ENCODE measurements at regions not wholly inside any gene's neighbourhood (a gene's known extent, or its start where the extent isn't known, plus 50 kb on each side); places are given as distances from the start of the nearest gene placed in this dataset.

GRCh38 chr14:40987481-40987880 is 619.2 kb upstream of the LRFN5 start:
- no peak overlapping the region for H3K27ac ChIP-seq (ENCODE audit: low read depth, low read length)
- H4K91ac ChIP-seq (ENCODE audit: low read depth, low read length), result no peak overlapping the region
- no peaks in the 10 kb centered on the region for H3K4me1 ChIP-seq (ENCODE audit: control insufficient read depth in 1 of 2, insufficient read depth in 2 of 2, low read length in 2 of 2)
- H3K14ac ChIP-seq (ENCODE audit: low read length), result no peak overlapping the region
- no peak overlapping the region for H2BK12ac ChIP-seq (ENCODE audit: low read length)
- no peak overlapping the region for H2BK120ac ChIP-seq (ENCODE audit: insufficient read depth, low read length, poor library complexity)
- no peaks in the 10 kb centered on the region for H3K27me3 ChIP-seq (ENCODE audit: insufficient read depth, low read length)
- H3K4me2 ChIP-seq (ENCODE audit: low read length), result no peak overlapping the region
- no CpG with 5 or more reads among the region's 3 CpGs for WGBS (ENCODE audit: extremely low coverage, insufficient coverage, insufficient read length)
- H3K23ac ChIP-seq (ENCODE audit: low read length), result no peak overlapping the region
- H3K79me1 ChIP-seq (ENCODE audit: low read length), result no peaks in the 10 kb centered on the region
- H3K9ac ChIP-seq (ENCODE audit: low read length), result no peak overlapping the region
- H3K36me3 ChIP-seq (ENCODE audit: control insufficient read depth in 1 of 2, insufficient read depth in 2 of 2, low read length in 2 of 2), result no peaks in the 10 kb centered on the region
- H3K9me3 ChIP-seq (ENCODE audit: insufficient read depth, low read depth, low read length), result no peaks in the 10 kb centered on the region
- H4K12ac ChIP-seq (ENCODE audit: low read depth, low read length), result no peak overlapping the region
- no peaks in the 10 kb centered on the region for H3K79me2 ChIP-seq (ENCODE audit: control insufficient read depth, insufficient read depth, low read length, poor library complexity)
- no peak for DNase-seq
- H2AFZ ChIP-seq (ENCODE audit: insufficient read depth, low read length, poor library complexity), result no peak overlapping the region
- no peak overlapping the region for H3K4me3 ChIP-seq (ENCODE audit: low read depth, low read length)
- H2BK5ac ChIP-seq (ENCODE audit: low read depth, low read length, poor library complexity), result no peak overlapping the region
- no peak overlapping the region for H2AK5ac ChIP-seq (ENCODE audit: low read length)
- no peak overlapping the region for H3K4ac ChIP-seq (ENCODE audit: low read depth, low read length)
- H4K8ac ChIP-seq (ENCODE audit: low read depth, low read length), result no peak overlapping the region
- H3K18ac ChIP-seq (ENCODE audit: low read length), result no peak overlapping the region

- Histone ChIP-seq H3K27ac (ENCODE audit: low read depth, low read length) (no peak overlapping the region), H3K4ac (ENCODE audit: low read depth, low read length) (no peak overlapping the region), H4K91ac (ENCODE audit: low read depth, low read length) (no peak overlapping the region), H3K36me3 (ENCODE audit: control insufficient read depth in 1 of 2, insufficient read depth in 2 of 2, low read length in 2 of 2) (no peaks in the 10 kb centered on the region), H3K9ac (ENCODE audit: low read length) (no peak overlapping the region), H2AK5ac (ENCODE audit: low read length) (no peak overlapping the region), H3K14ac (ENCODE audit: low read length) (no peak overlapping the region), H3K23ac (ENCODE audit: low read length) (no peak overlapping the region), H4K12ac (ENCODE audit: low read depth, low read length) (no peak overlapping the region), H2AFZ (ENCODE audit: insufficient read depth, low read length, poor library complexity) (no peak overlapping the region), H3K27me3 (ENCODE audit: insufficient read depth, low read length) (no peaks in the 10 kb centered on the region), H2BK5ac (ENCODE audit: low read depth, low read length, poor library complexity) (no peak overlapping the region), H3K9me3 (ENCODE audit: insufficient read depth, low read depth, low read length) (no peaks in the 10 kb centered on the region), H4K8ac (ENCODE audit: low read depth, low read length) (no peak overlapping the region), H3K18ac (ENCODE audit: low read length) (no peak overlapping the region), H3K79me1 (ENCODE audit: low read length) (no peaks in the 10 kb centered on the region), H3K79me2 (ENCODE audit: control insufficient read depth, insufficient read depth, low read length, poor library complexity) (no peaks in the 10 kb centered on the region), H3K4me2 (ENCODE audit: low read length) (no peak overlapping the region), H2BK120ac (ENCODE audit: insufficient read depth, low read length, poor library complexity) (no peak overlapping the region), H3K4me1 (ENCODE audit: control insufficient read depth in 1 of 2, insufficient read depth in 2 of 2, low read length in 2 of 2) (no peaks in the 10 kb centered on the region), H2BK12ac (ENCODE audit: low read length) (no peak overlapping the region), H3K4me3 (ENCODE audit: low read depth, low read length) (no peak overlapping the region)
- no peak for DNase-seq
- WGBS (ENCODE audit: extremely low coverage, insufficient coverage, insufficient read length), result no CpG with 5 or more reads among the region's 1 CpG
Observed at GRCh38 chr14:40986655-40987054, 620.0 kb upstream of the LRFN5 start.

GRCh38 chr14:40985584-40985983 is 621.1 kb upstream of the LRFN5 start:
- H3K4ac ChIP-seq (ENCODE audit: low read depth, low read length), result no peak overlapping the region
- no peaks in the 10 kb centered on the region for H3K79me1 ChIP-seq (ENCODE audit: low read length)
- no peak overlapping the region for H2AFZ ChIP-seq (ENCODE audit: insufficient read depth, low read length, poor library complexity)
- H3K18ac ChIP-seq (ENCODE audit: low read length), result no peak overlapping the region
- H3K4me1 ChIP-seq (ENCODE audit: control insufficient read depth in 1 of 2, insufficient read depth in 2 of 2, low read length in 2 of 2), result no peaks in the 10 kb centered on the region
- H3K27me3 ChIP-seq (ENCODE audit: insufficient read depth, low read length), result no peaks in the 10 kb centered on the region
- no peak overlapping the region for H3K14ac ChIP-seq (ENCODE audit: low read length)
- H3K23ac ChIP-seq (ENCODE audit: low read length), result no peak overlapping the region
- no peak overlapping the region for H4K8ac ChIP-seq (ENCODE audit: low read depth, low read length)
- H2BK5ac ChIP-seq (ENCODE audit: low read depth, low read length, poor library complexity), result no peak overlapping the region
- no peak overlapping the region for H3K4me2 ChIP-seq (ENCODE audit: low read length)
- no peak overlapping the region for H2BK120ac ChIP-seq (ENCODE audit: insufficient read depth, low read length, poor library complexity)
- no peak overlapping the region for H3K27ac ChIP-seq (ENCODE audit: low read depth, low read length)
- H3K36me3 ChIP-seq (ENCODE audit: control insufficient read depth in 1 of 2, insufficient read depth in 2 of 2, low read length in 2 of 2), result no peaks in the 10 kb centered on the region
- no peak overlapping the region for H3K9ac ChIP-seq (ENCODE audit: low read length)
- no peaks in the 10 kb centered on the region for H3K79me2 ChIP-seq (ENCODE audit: control insufficient read depth, insufficient read depth, low read length, poor library complexity)
- no peak overlapping the region for H2AK5ac ChIP-seq (ENCODE audit: low read length)
- H3K9me3 ChIP-seq (ENCODE audit: insufficient read depth, low read depth, low read length), result no peaks in the 10 kb centered on the region
- H3K4me3 ChIP-seq (ENCODE audit: low read depth, low read length), result no peak overlapping the region
- H4K12ac ChIP-seq (ENCODE audit: low read depth, low read length), result no peak overlapping the region
- no peak overlapping the region for H4K91ac ChIP-seq (ENCODE audit: low read depth, low read length)
- no peak for DNase-seq
- no CpG with 5 or more reads among the region's 4 CpGs for WGBS (ENCODE audit: extremely low coverage, insufficient coverage, insufficient read length)
- H2BK12ac ChIP-seq (ENCODE audit: low read length), result no peak overlapping the region

DNA sequence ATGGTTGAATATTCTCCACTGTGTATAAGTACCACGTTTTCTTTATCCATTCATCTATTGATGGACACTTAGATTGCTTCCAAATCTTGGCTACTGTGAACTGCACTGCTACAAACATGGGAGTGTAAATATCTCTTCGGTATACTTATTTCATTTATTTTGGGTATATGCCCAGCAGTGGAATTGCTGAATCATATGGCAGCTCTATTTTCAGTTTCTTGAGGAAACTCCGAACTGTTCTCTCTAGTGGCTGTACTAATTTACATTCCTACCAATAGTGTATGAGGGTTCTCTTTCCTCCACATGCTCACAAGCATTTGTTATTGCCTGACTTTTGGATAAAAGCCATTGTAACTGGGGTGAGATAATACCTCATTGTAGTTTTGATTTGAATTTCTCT is 623.1 kb upstream of the LRFN5 start:
- H3K9ac ChIP-seq (ENCODE audit: low read length), result no peak overlapping the region
- no peak overlapping the region for H3K18ac ChIP-seq (ENCODE audit: low read length)
- H3K14ac ChIP-seq (ENCODE audit: low read length), result no peak overlapping the region
- H3K4me1 ChIP-seq (ENCODE audit: control insufficient read depth in 1 of 2, insufficient read depth in 2 of 2, low read length in 2 of 2), result no peaks in the 10 kb centered on the region
- no peak overlapping the region for H3K27ac ChIP-seq (ENCODE audit: low read depth, low read length)
- WGBS (ENCODE audit: extremely low coverage, insufficient coverage, insufficient read length), result no CpG with 5 or more reads among the region's 3 CpGs
- H3K4ac ChIP-seq (ENCODE audit: low read depth, low read length), result no peak overlapping the region
- no peaks in the 10 kb centered on the region for H3K9me3 ChIP-seq (ENCODE audit: insufficient read depth, low read depth, low read length)
- H2BK5ac ChIP-seq (ENCODE audit: low read depth, low read length, poor library complexity), result no peak overlapping the region
- H3K4me2 ChIP-seq (ENCODE audit: low read length), result no peak overlapping the region
- no peak overlapping the region for H2BK120ac ChIP-seq (ENCODE audit: insufficient read depth, low read length, poor library complexity)
- no peak overlapping the region for H4K91ac ChIP-seq (ENCODE audit: low read depth, low read length)
- H3K36me3 ChIP-seq (ENCODE audit: control insufficient read depth in 1 of 2, insufficient read depth in 2 of 2, low read length in 2 of 2), result no peaks in the 10 kb centered on the region
- H3K79me1 ChIP-seq (ENCODE audit: low read length), result no peaks in the 10 kb centered on the region
- no peak overlapping the region for H4K12ac ChIP-seq (ENCODE audit: low read depth, low read length)
- H3K23ac ChIP-seq (ENCODE audit: low read length), result no peak overlapping the region
- H3K27me3 ChIP-seq (ENCODE audit: insufficient read depth, low read length), result no peaks in the 10 kb centered on the region
- no peak overlapping the region for H2AK5ac ChIP-seq (ENCODE audit: low read length)
- H4K8ac ChIP-seq (ENCODE audit: low read depth, low read length), result no peak overlapping the region
- no peak for DNase-seq
- H3K79me2 ChIP-seq (ENCODE audit: control insufficient read depth, insufficient read depth, low read length, poor library complexity), result no peaks in the 10 kb centered on the region
- no peak overlapping the region for H2AFZ ChIP-seq (ENCODE audit: insufficient read depth, low read length, poor library complexity)
- H2BK12ac ChIP-seq (ENCODE audit: low read length), result no peak overlapping the region
- no peak overlapping the region for H3K4me3 ChIP-seq (ENCODE audit: low read depth, low read length)

Data from trophoblast cell (in vitro differentiated cells and primary cell).